ENCODE measurements at regions not wholly inside any gene's neighbourhood (a gene's known extent, or its start where the extent isn't known, plus 50 kb on each side); places are given as distances from the start of the nearest gene placed in this dataset.

DNA sequence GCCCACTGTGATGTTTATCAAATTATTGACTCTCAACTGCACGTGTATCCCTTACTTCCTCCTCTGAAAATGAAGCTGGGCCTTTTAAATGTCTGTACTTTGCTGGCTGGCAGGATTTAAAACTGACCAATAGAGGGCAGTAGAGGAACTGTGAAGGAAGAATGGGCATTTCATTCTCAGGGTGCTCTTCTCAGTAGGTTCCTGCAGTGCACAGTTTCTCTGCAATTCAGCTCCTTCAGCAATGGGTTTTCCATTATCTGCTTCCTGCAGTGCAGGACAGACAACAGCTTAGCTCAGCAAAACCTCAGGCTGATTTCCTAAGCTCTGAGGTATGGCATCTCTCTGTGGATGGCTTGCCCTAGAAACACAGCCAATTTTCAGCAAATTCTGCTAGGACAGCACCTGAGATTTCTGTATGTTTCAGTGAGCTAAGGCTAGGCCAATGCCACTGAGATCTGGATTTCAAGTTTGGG is 298.4 kb upstream of the PRDM9 start:
- Histone ChIP-seq H4K20me1 (replicated peaks; ENCODE audit: control insufficient read depth, extremely low read depth, insufficient read depth, low read length) (no peaks in the 10 kb centered on the region), H3K9me1 (replicated peaks; ENCODE audit: control insufficient read depth, extremely low read depth, insufficient read depth, low read length) (no peaks in the 10 kb centered on the region), H3K4me3 (replicated peaks in 1 of 3; ENCODE audit: insufficient read depth in 1 of 3, low read depth in 1 of 3, low read length in 3 of 3) (no peak overlapping the region), H3K4me2 (ENCODE audit: insufficient read depth, low read length) (no peak overlapping the region), H3K4me1 (ENCODE audit: control insufficient read depth, extremely low read depth, insufficient read depth, low read length) (no peaks in the 10 kb centered on the region), H3K79me2 (ENCODE audit: control insufficient read depth, insufficient read depth, low read length) (no peaks in the 10 kb centered on the region), H3K9ac (replicated peaks; ENCODE audit: extremely low read depth, insufficient read depth, low read length) (no peak overlapping the region), H3K9me3 (replicated peaks; ENCODE audit: control insufficient read depth, insufficient read depth, low read length) (peaks cover 3% of the 10 kb centered on the region), H3K27me3 (ENCODE audit: control insufficient read depth in 2 of 2, insufficient read depth in 2 of 2, low read length in 2 of 2) (no peaks in the 10 kb centered on the region), H2AFZ (ENCODE audit: low read depth, low read length) (no peak overlapping the region), H3K36me3 (ENCODE audit: control insufficient read depth in 2 of 2, extremely low read depth in 1 of 2, insufficient read depth in 2 of 2, low read length in 2 of 2) (no peaks in the 10 kb centered on the region), H3K27ac (ENCODE audit: insufficient read depth, low read depth, low read length) (no peak overlapping the region)
- ChIA-PET CTCF (interaction anchor here (0.9 kb wide), 1 partner anchor 16 kb away, joined by 3 read pairs; no protein-coding TSS in a partner anchor), POLR2A (no interaction called here)
- intact Hi-C loops (cut with micrococcal nuclease) (no loop called here), dilution Hi-C loops (cut with MboI; ENCODE audit: extremely low pct_ligation_motif_present, low sequenced_read_pairs) (no loop called here)
- no TSS peak for BruUV-seq (replicated peaks)
- DNase-seq (ENCODE audit: low read depth, low spot score) (no peak), FAIRE-seq (no peak)
- TF ChIP-seq POLR2A (IDR thresholded peaks at IDR 0.05; ENCODE audit: low read depth, low read length) (no peak), CTCF (IDR thresholded peaks at IDR 0.05; ENCODE audit: extremely low read depth in 1 of 2, insufficient read depth in 1 of 2, low read depth in 1 of 2, low read length in 2 of 2) (peak; percentile 6 to 17), EZH2 (IDR thresholded peaks at IDR 0.05; ENCODE audit: borderline replicate concordance, low read depth, low read length, severe bottlenecking) (no peak), GATA2 (IDR thresholded peaks at IDR 0.05; ENCODE audit: insufficient read depth, insufficient read length, low read depth, low read length) (no peak), FOS (IDR thresholded peaks at IDR 0.05; ENCODE audit: borderline replicate concordance, insufficient read depth, low read length) (no peak), POLR2AphosphoS5 (IDR thresholded peaks at IDR 0.05; ENCODE audit: insufficient read depth, low read depth, low read length) (no peak)

- H3K4me3 ChIP-seq (replicated peaks in 1 of 3; ENCODE audit: insufficient read depth in 1 of 3, low read depth in 1 of 3, low read length in 3 of 3): no peak overlapping the region
- H3K27me3 ChIP-seq (ENCODE audit: control insufficient read depth in 2 of 2, insufficient read depth in 2 of 2, low read length in 2 of 2): no peaks in the 10 kb centered on the region
- DNase-seq (ENCODE audit: low read depth, low spot score): no peak
- H3K36me3 ChIP-seq (ENCODE audit: control insufficient read depth in 2 of 2, extremely low read depth in 1 of 2, insufficient read depth in 2 of 2, low read length in 2 of 2): no peaks in the 10 kb centered on the region
- FAIRE-seq: no peak
- no peak for TF ChIP-seq FOS (IDR thresholded peaks at IDR 0.05; ENCODE audit: borderline replicate concordance, insufficient read depth, low read length)
- no peak overlapping the region for H3K4me2 ChIP-seq (ENCODE audit: insufficient read depth, low read length)
- no peak overlapping the region for H2AFZ ChIP-seq (ENCODE audit: low read depth, low read length)
- POLR2A ChIA-PET: no interaction called here
- H3K27ac ChIP-seq (ENCODE audit: insufficient read depth, low read depth, low read length): no peak overlapping the region
- CTCF ChIA-PET: no interaction called here
- H4K20me1 ChIP-seq (replicated peaks; ENCODE audit: control insufficient read depth, extremely low read depth, insufficient read depth, low read length): no peaks in the 10 kb centered on the region
- peaks cover 2% of the 10 kb centered on the region for H3K9me3 ChIP-seq (replicated peaks; ENCODE audit: control insufficient read depth, insufficient read depth, low read length)
- dilution Hi-C loops (cut with MboI; ENCODE audit: extremely low pct_ligation_motif_present, low sequenced_read_pairs): no loop called here
- H3K4me1 ChIP-seq (ENCODE audit: control insufficient read depth, extremely low read depth, insufficient read depth, low read length): no peaks in the 10 kb centered on the region
- H3K9me1 ChIP-seq (replicated peaks; ENCODE audit: control insufficient read depth, extremely low read depth, insufficient read depth, low read length): no peaks in the 10 kb centered on the region
- no peaks in the 10 kb centered on the region for H3K79me2 ChIP-seq (ENCODE audit: control insufficient read depth, insufficient read depth, low read length)
- intact Hi-C loops (cut with micrococcal nuclease): no loop called here
- no peak overlapping the region for H3K9ac ChIP-seq (replicated peaks; ENCODE audit: extremely low read depth, insufficient read depth, low read length)
- no TSS peak for BruUV-seq (replicated peaks)
Measured at GRCh38 chr5:23204111-23204510, 303.3 kb upstream of the PRDM9 start.
